ENCODE measurements at regions not wholly inside any gene's neighbourhood (a gene's known extent, or its start where the extent isn't known, plus 50 kb on each side); places are given as distances from the start of the nearest gene placed in this dataset.

- H3K27me3 Mint-ChIP-seq = peaks cover 0 to 19% of the 10 kb centered on the region in 2 donors
- DNase-seq (no peak), ATAC-seq (replicated peaks in 1 of 4) (no peak)
- H3K9me3 ChIP-seq = no peaks in the 10 kb centered on the region
- WGBS (ENCODE audit: insufficient coverage) = 100% methylated on average over 1 of the region's 6 CpGs
- no peaks in the 10 kb centered on the region for H3K36me3 ChIP-seq (ENCODE audit: control insufficient read depth in 2 of 2, extremely low read depth in 1 of 2, insufficient read depth in 1 of 2, low read length in 1 of 2)
- H3K36me3 Mint-ChIP-seq = no peaks in the 10 kb centered on the region
- ChIA-PET CTCF (no interaction called here), POLR2A (no interaction called here)
- peaks cover 0 to 3% (median 0%) of the 10 kb centered on the region in 3 donors for H3K4me1 Mint-ChIP-seq
- H3K4me3 Mint-ChIP-seq = no peak overlapping the region
- H3K27ac ChIP-seq (ENCODE audit: low read length) = no peak overlapping the region
- peaks cover 0 to 5% (median 0%) of the 10 kb centered on the region in 3 donors for H3K9me3 Mint-ChIP-seq
- no peak overlapping the region for H3K27ac Mint-ChIP-seq
- no peaks in the 10 kb centered on the region for H3K27me3 ChIP-seq (replicated peaks in 1 of 2; ENCODE audit: control insufficient read depth in 2 of 2, extremely low read depth in 1 of 2, insufficient read depth in 2 of 2, low read length in 1 of 2)
- H3K4me1 ChIP-seq (ENCODE audit: control insufficient read depth in 1 of 2, extremely low read depth in 1 of 2, insufficient read depth in 2 of 2, low read length in 2 of 2) = no peaks in the 10 kb centered on the region
- H3K4me3 ChIP-seq (ENCODE audit: control insufficient read depth in 1 of 2, extremely low read depth in 1 of 2, low read length in 1 of 2) = no peak overlapping the region
Measured at GRCh38 chrX:17913801-17914200, 52.7 kb upstream of the RAI2 start.

Data from T-cell (primary cell).